ENCODE measurements at regions not wholly inside any gene's neighbourhood (a gene's known extent, or its start where the extent isn't known, plus 50 kb on each side); places are given as distances from the start of the nearest gene placed in this dataset.

GRCh38 chr14:98910061-98910460, 361.9 kb downstream of the BCL11B start:
- ChIA-PET POLR2A (no interaction called here), CTCF (no interaction called here)
- intact Hi-C loops (cut with micrococcal nuclease) = no loop called here
- Mint-ChIP-seq H3K4me1 (no peaks in the 10 kb centered on the region), H3K27ac (no peak overlapping the region), H3K36me3 (ENCODE audit: low read depth) (no peaks in the 10 kb centered on the region), H3K9me3 (no peaks in the 10 kb centered on the region), H3K27me3 (no peaks in the 10 kb centered on the region), H3K4me3 (no peak overlapping the region)
- no peak for ATAC-seq (ENCODE audit: low read depth)
- DNase-seq = no peak
- no peak for TF ChIP-seq CTCF (IDR thresholded peaks at IDR 0.05)

- Mint-ChIP-seq H3K27me3 (no peaks in the 10 kb centered on the region), H3K4me3 (no peak overlapping the region), H3K4me1 (no peaks in the 10 kb centered on the region), H3K36me3 (ENCODE audit: low read depth) (no peaks in the 10 kb centered on the region), H3K9me3 (no peaks in the 10 kb centered on the region), H3K27ac (no peak overlapping the region)
- ChIA-PET POLR2A (no interaction called here), CTCF (interaction anchor here (0.7 kb wide), 1 partner anchor 18 kb away, joined by 5 read pairs; no protein-coding TSS in a partner anchor)
- ATAC-seq (ENCODE audit: low read depth) (no peak), DNase-seq (no peak)
- no peak for TF ChIP-seq CTCF (IDR thresholded peaks at IDR 0.05)
- intact Hi-C loops (cut with micrococcal nuclease) = no loop called here
Measured at GRCh38 chr14:98912655-98913054, 359.3 kb downstream of the BCL11B start.

GRCh38 chr14:98913967-98914650, 357.9 kb downstream of the BCL11B start:
- no peaks in the 10 kb centered on the region for H3K4me1 Mint-ChIP-seq
- no peak for DNase-seq
- no peak for TF ChIP-seq CTCF (IDR thresholded peaks at IDR 0.05)
- H3K27ac Mint-ChIP-seq = no peak overlapping the region
- no peak overlapping the region for H3K4me3 Mint-ChIP-seq
- POLR2A ChIA-PET = no interaction called here
- CTCF ChIA-PET = no interaction called here
- intact Hi-C loops (cut with micrococcal nuclease) = no loop called here
- no peaks in the 10 kb centered on the region for H3K9me3 Mint-ChIP-seq
- ATAC-seq (ENCODE audit: low read depth) = no peak
- H3K27me3 Mint-ChIP-seq = no peaks in the 10 kb centered on the region
- no peaks in the 10 kb centered on the region for H3K36me3 Mint-ChIP-seq (ENCODE audit: low read depth)

- no peak for TF ChIP-seq CTCF (IDR thresholded peaks at IDR 0.05)
- H3K36me3 Mint-ChIP-seq (ENCODE audit: low read depth) = no peaks in the 10 kb centered on the region
- H3K4me1 Mint-ChIP-seq = no peaks in the 10 kb centered on the region
- intact Hi-C loops (cut with micrococcal nuclease) = no loop called here
- H3K27ac Mint-ChIP-seq = no peak overlapping the region
- H3K4me3 Mint-ChIP-seq = no peak overlapping the region
- H3K9me3 Mint-ChIP-seq = no peaks in the 10 kb centered on the region
- DNase-seq (no peak), ATAC-seq (ENCODE audit: low read depth) (no peak)
- H3K27me3 Mint-ChIP-seq = no peaks in the 10 kb centered on the region
- POLR2A ChIA-PET = no interaction called here
- CTCF ChIA-PET = no interaction called here
Measured at GRCh38 chr14:98914942-98915341, 357.1 kb downstream of the BCL11B start.

GRCh38 chr14:98915625-98916024, 356.4 kb downstream of the BCL11B start:
- H3K27me3 Mint-ChIP-seq = no peaks in the 10 kb centered on the region
- TF ChIP-seq CTCF (IDR thresholded peaks at IDR 0.05) = no peak
- ChIA-PET CTCF (no interaction called here), POLR2A (no interaction called here)
- DNase-seq (no peak), ATAC-seq (ENCODE audit: low read depth) (no peak)
- H3K4me3 Mint-ChIP-seq = no peak overlapping the region
- H3K27ac Mint-ChIP-seq = no peak overlapping the region
- no peaks in the 10 kb centered on the region for H3K36me3 Mint-ChIP-seq (ENCODE audit: low read depth)
- intact Hi-C loops (cut with micrococcal nuclease) = no loop called here
- H3K9me3 Mint-ChIP-seq = peaks cover under 1% of the 10 kb centered on the region
- H3K4me1 Mint-ChIP-seq = no peaks in the 10 kb centered on the region

Measured in activated B cell treated with CpG ODN at 0.5 μM for 24 hours (primary cell).